Lung (tissue), 11 donors: ENCODE measurements at regions not wholly inside any gene's neighbourhood (a gene's known extent, or its start where the extent isn't known, plus 50 kb on each side); places are given as distances from the start of the nearest gene placed in this dataset.

Experiments used
- ATAC-seq: fragments of 200-7000 bp; cut with Tn5 transposase; one replicate; pipeline ENCODE4 v1.9.1; 2020; ENCODE audit warnings: moderate number of reproducible peaks; ENCODE audit not compliant: insufficient read depth, low FRiP score
- DNase-seq, 3 donors: peaks; one replicate each; pipeline ENCODE4 v3.0.0-alpha.2; 2013 to 2017
- H3K27ac ChIP-seq, 2 donors: one replicate each; pipeline ENCODE4 v1.5.1; 2013; ENCODE audit warnings: mild to moderate bottlenecking in 2 of 2, moderate library complexity in 2 of 2, control low read depth in 1 of 2, inconsistent platforms in 1 of 2, low read depth in 1 of 2, low read length in 1 of 2
- H3K27me3 ChIP-seq, 3 donors: one replicate each; pipeline ENCODE4 v1.5.1; 2013; ENCODE audit warnings: low read length in 2 of 3; ENCODE audit not compliant: control insufficient read depth in 3 of 3, insufficient read depth in 3 of 3
- H3K36me3 ChIP-seq, 4 donors: one replicate each; pipeline ENCODE4 v1.5.1; 2013; ENCODE audit warnings: low read length in 4 of 4, mild to moderate bottlenecking in 1 of 4, moderate library complexity in 1 of 4; ENCODE audit not compliant: control insufficient read depth in 4 of 4, insufficient read depth in 4 of 4
- H3K4me1 ChIP-seq, 5 donors: one replicate each; pipeline ENCODE4 v1.5.1; 2013; ENCODE audit warnings: low read length in 5 of 5, mild to moderate bottlenecking in 2 of 5, moderate library complexity in 1 of 5; ENCODE audit not compliant: control insufficient read depth in 5 of 5, insufficient read depth in 5 of 5
- H3K4me3 ChIP-seq: one replicate; pipeline ENCODE4 v1.5.1; 2013; ENCODE audit warnings: mild to moderate bottlenecking, control low read depth, moderate library complexity
- H3K9ac ChIP-seq, 2 donors: one replicate each; pipeline ENCODE4 v1.5.1; 2013; ENCODE audit warnings: low read length in 2 of 2, control low read depth in 1 of 2; ENCODE audit not compliant: insufficient read depth in 1 of 2
- H3K9me3 ChIP-seq, 4 donors: one replicate each; pipeline ENCODE4 v1.5.1; 2013; ENCODE audit warnings: low read length in 3 of 4, mild to moderate bottlenecking in 1 of 4, moderate library complexity in 1 of 4; ENCODE audit not compliant: control insufficient read depth in 4 of 4, insufficient read depth in 3 of 4
- WGBS, 2 donors: extraction: QIAGEN DNeasy Blood & Tissue Kit; methylation state at CpG; one replicate each; pipeline ENCODE4 v1.1.7; 2013; 5-methylcytosine and 5-hydroxymethylcytosine counted together
- TF ChIP-seq, protein P1 (sequence below): IDR thresholded peaks from 2 replicates; pipeline ENCODE4 v1.5.1; 2012; ENCODE audit warnings: mild to moderate bottlenecking; ENCODE audit errors: control extremely low read depth, extremely low read depth
- donor health status: control.
- donor health status: control.
- donor health status: Bipolar disorder and iron deficiency.
- donor health status: healthy.
- donor health status: DM: yes; HTN: yes; CAD: no.

DNA sequence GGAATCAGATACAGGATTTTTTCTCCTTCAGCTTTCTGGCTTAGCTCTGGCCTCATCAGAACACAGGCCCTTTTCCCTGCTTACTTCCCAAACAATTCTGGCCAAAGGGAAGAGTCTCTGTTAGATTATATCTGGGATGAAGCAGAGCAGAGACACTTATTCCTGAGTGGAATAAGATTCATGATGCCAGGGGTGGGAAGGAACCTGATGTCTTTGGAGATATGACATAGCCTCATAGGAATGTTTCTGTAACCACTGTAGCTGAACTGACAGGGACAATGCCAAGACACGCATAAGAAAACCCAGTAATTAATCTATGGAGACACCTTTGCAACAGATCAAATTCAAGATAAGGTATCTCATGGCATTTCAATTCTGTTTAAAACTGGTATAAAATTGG, 177.1 kb upstream of the RAG2 start:
- Histone ChIP-seq H3K9me3 (peaks cover 0 to 3% (median 0%) of the 10 kb centered on the region in 4 donors), H3K27me3 (no peaks in the 10 kb centered on the region), H3K9ac (no peak overlapping the region), H3K4me3 (no peak overlapping the region), H3K27ac (no peak overlapping the region), H3K36me3 (no peaks in the 10 kb centered on the region), H3K4me1 (peaks cover 0 to 3% (median 0%) of the 10 kb centered on the region in 5 donors)
- no peak for DNase-seq
- TF ChIP-seq, protein P1, sequence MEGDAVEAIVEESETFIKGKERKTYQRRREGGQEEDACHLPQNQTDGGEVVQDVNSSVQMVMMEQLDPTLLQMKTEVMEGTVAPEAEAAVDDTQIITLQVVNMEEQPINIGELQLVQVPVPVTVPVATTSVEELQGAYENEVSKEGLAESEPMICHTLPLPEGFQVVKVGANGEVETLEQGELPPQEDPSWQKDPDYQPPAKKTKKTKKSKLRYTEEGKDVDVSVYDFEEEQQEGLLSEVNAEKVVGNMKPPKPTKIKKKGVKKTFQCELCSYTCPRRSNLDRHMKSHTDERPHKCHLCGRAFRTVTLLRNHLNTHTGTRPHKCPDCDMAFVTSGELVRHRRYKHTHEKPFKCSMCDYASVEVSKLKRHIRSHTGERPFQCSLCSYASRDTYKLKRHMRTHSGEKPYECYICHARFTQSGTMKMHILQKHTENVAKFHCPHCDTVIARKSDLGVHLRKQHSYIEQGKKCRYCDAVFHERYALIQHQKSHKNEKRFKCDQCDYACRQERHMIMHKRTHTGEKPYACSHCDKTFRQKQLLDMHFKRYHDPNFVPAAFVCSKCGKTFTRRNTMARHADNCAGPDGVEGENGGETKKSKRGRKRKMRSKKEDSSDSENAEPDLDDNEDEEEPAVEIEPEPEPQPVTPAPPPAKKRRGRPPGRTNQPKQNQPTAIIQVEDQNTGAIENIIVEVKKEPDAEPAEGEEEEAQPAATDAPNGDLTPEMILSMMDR = no peak
- WGBS, 2 donors = 50 to 57% methylated on average over 1 of the region's 1 CpG
- ATAC-seq = no peak

GRCh38 chr11:36774603-36775002, 176.6 kb upstream of the RAG2 start:
- peak; percentile 71 for ATAC-seq
- H3K4me3 ChIP-seq = no peak overlapping the region
- H3K9ac ChIP-seq = no peak overlapping the region
- no peak overlapping the region for H3K27ac ChIP-seq
- H3K27me3 ChIP-seq = no peaks in the 10 kb centered on the region
- H3K4me1 ChIP-seq = peaks cover 0 to 3% (median 0%) of the 10 kb centered on the region in 5 donors
- WGBS, 2 donors = 31 to 56% methylated on average over 1 of the region's 1 CpG
- H3K36me3 ChIP-seq = no peaks in the 10 kb centered on the region
- DNase-seq = no peak
- H3K9me3 ChIP-seq = peaks cover 0 to 3% (median 0%) of the 10 kb centered on the region in 4 donors
- TF ChIP-seq, protein P1 = no peak

DNA sequence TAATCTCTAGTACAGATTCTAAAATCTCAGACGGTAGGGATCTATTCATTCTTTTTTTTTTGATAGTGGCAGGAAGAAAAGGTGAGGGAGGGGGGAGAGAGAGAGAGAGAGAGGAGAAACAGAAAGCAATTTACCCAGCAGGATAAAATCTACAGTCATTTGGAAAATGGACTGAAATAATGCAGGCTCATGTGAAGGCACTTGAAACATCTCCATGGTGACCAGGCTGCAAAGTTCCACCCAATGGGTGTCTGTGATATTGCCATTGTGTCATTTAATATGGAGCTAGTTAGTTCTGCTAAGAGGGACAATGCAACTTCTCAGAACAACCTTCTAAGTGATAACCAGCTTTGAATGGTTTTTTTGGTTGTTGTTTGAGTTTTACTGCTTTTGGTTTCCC, 165.2 kb upstream of the RAG2 start:
- TF ChIP-seq, protein P1 = no peak
- H3K4me1 ChIP-seq = no peaks in the 10 kb centered on the region
- H3K4me3 ChIP-seq = no peak overlapping the region
- H3K9ac ChIP-seq = no peak overlapping the region
- no peak overlapping the region for H3K27ac ChIP-seq
- DNase-seq (peak in 1 of 3 donors; percentile 16), ATAC-seq (no peak)
- H3K9me3 ChIP-seq = peaks cover 0 to 3% (median 0%) of the 10 kb centered on the region in 4 donors
- 28 to 68% methylated on average over 1 of the region's 1 CpG for WGBS, 2 donors
- H3K27me3 ChIP-seq = no peaks in the 10 kb centered on the region
- no peaks in the 10 kb centered on the region for H3K36me3 ChIP-seq

DNA sequence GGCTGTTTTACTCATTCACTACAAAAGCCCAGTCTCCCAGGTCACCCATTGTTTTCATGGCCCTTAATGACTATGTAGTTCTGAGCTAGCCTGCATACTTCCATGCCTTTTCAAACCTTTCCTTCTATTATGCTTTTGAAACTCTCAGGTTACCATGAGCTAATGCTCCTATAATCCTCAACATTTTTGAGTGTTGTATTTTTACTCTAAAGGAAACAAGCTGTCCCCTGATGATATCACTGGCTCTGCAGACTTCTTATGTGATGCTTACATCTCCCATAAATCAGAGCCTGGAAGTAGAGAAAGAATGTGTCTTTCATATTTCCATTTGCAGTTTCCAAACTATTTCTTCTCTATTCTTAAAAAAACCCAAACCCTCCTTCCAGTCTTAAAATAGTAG, 159.0 kb upstream of the RAG2 start:
- H3K9ac ChIP-seq = no peak overlapping the region
- H3K36me3 ChIP-seq = no peaks in the 10 kb centered on the region
- ATAC-seq = no peak
- peaks cover 0 to 21% (median 4%) of the 10 kb centered on the region in 5 donors for H3K4me1 ChIP-seq
- TF ChIP-seq, protein P1 = no peak
- H3K27me3 ChIP-seq = no peaks in the 10 kb centered on the region
- H3K9me3 ChIP-seq = peaks cover 0 to 3% (median 0%) of the 10 kb centered on the region in 4 donors
- H3K4me3 ChIP-seq = no peak overlapping the region
- no peak overlapping the region for H3K27ac ChIP-seq
- no peak for DNase-seq
